ENCODE measurements at regions not wholly inside any gene's neighbourhood (a gene's known extent, or its start where the extent isn't known, plus 50 kb on each side); places are given as distances from the start of the nearest gene placed in this dataset.
"Not testable (repeated sequence)": the region's sequence is repeated elsewhere in the genome, so short reads cannot be mapped to it uniquely, and the experiment has no call there.

DNA sequence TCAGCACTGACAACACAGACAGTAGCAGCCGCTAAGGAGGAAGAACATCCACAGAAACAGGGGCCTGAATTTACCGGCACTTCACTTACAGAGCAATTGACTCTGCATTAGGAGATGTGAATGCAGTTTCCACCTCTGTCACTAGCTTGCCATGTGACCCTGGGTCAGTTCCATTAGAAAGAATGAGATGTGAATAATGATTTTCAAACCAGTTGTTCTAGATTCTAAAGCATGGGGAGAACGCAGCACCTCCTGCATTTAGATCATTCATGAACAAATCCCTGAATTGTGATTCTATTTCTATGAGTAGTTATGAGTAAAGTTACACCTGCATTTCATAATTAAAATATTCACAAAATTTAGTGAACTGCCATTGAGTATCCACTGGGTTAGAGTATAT, 197.3 kb upstream of the EXOC2 start:
- no peaks in the 10 kb centered on the region for H4K20me1 ChIP-seq (ENCODE audit: insufficient read depth, low read length)
- H2AFZ ChIP-seq (ENCODE audit: low read length), result no peak overlapping the region
- H3K4me2 ChIP-seq (ENCODE audit: low read depth, low read length), result no peak overlapping the region
- TF ChIP-seq, protein P1, sequence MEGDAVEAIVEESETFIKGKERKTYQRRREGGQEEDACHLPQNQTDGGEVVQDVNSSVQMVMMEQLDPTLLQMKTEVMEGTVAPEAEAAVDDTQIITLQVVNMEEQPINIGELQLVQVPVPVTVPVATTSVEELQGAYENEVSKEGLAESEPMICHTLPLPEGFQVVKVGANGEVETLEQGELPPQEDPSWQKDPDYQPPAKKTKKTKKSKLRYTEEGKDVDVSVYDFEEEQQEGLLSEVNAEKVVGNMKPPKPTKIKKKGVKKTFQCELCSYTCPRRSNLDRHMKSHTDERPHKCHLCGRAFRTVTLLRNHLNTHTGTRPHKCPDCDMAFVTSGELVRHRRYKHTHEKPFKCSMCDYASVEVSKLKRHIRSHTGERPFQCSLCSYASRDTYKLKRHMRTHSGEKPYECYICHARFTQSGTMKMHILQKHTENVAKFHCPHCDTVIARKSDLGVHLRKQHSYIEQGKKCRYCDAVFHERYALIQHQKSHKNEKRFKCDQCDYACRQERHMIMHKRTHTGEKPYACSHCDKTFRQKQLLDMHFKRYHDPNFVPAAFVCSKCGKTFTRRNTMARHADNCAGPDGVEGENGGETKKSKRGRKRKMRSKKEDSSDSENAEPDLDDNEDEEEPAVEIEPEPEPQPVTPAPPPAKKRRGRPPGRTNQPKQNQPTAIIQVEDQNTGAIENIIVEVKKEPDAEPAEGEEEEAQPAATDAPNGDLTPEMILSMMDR (IDR thresholded peaks at IDR 0.05; ENCODE audit: low read length), result no peak
- TF ChIP-seq EZH2phosphoT487 (IDR thresholded peaks at IDR 0.05; ENCODE audit: low read length), result no peak
- no peak for TF ChIP-seq EZH2 (optimal IDR thresholded peaks at IDR 0.05; ENCODE audit: low read depth, low read length)
- H3K4me3 ChIP-seq (ENCODE audit: low read length), result no peak overlapping the region
- H3K9me3 ChIP-seq (replicated peaks; ENCODE audit: insufficient read depth, low read length), result no peaks in the 10 kb centered on the region
- H3K27me3 ChIP-seq (replicated peaks; ENCODE audit: insufficient read depth, low read length), result no peaks in the 10 kb centered on the region
- H3K9me2 ChIP-seq (replicated peaks; ENCODE audit: insufficient read depth, low read length), result no peaks in the 10 kb centered on the region
- no peaks in the 10 kb centered on the region for H3K4me1 ChIP-seq (ENCODE audit: low read length)
- DNase-seq, result no peak
- no peaks in the 10 kb centered on the region for H3F3A ChIP-seq (ENCODE audit: insufficient read depth, low read length)
- H3K27ac ChIP-seq (ENCODE audit: low read length), result no peak overlapping the region
- no peaks in the 10 kb centered on the region for H3K79me2 ChIP-seq (ENCODE audit: low read length)
- H3K36me3 ChIP-seq (replicated peaks; ENCODE audit: insufficient read depth, low read length), result no peaks in the 10 kb centered on the region
- no peak overlapping the region for H3K9ac ChIP-seq (ENCODE audit: low read length)

DNA sequence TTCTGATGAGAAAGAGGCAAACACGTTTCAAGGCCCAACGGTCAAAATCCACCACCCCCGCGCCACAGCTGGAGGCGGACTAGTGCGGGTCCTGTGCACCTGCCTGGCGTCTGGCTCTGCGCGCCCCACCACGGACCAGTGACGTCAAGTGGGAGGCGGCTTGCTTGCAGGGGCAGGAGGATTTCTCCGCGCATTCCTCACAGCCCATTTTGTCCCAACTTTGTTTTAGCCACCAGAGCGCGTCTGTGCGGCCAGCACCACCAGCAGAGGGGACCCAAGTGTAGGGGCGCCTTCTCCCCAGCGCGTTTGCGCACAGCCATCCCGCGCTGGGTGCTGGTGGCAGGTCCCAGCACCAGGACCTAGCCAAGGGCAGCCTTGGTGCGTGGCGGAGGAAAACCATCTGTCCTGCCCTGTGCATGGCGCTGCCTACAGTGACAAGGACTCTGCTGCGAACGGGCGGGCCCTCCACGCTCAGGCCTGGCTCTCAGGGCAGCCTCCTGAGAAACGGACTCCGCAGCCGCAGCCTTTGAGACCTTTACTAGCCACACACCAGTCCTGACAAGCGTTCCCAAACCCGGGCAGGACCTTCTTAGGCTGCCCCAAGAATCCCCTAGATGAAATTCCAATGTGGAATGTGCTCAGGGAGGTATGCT, 194.8 kb upstream of the EXOC2 start:
- Histone ChIP-seq H3K27ac (ENCODE audit: low read length) (no peak overlapping the region), H2AFZ (ENCODE audit: low read length) (no peak overlapping the region), H3K9me3 (replicated peaks; ENCODE audit: insufficient read depth, low read length) (no peaks in the 10 kb centered on the region), H3K9ac (ENCODE audit: low read length) (no peak overlapping the region), H3K79me2 (ENCODE audit: low read length) (no peaks in the 10 kb centered on the region), H3F3A (ENCODE audit: insufficient read depth, low read length) (no peaks in the 10 kb centered on the region), H3K4me3 (ENCODE audit: low read length) (no peak overlapping the region), H3K36me3 (replicated peaks; ENCODE audit: insufficient read depth, low read length) (no peaks in the 10 kb centered on the region), H3K9me2 (replicated peaks; ENCODE audit: insufficient read depth, low read length) (no peaks in the 10 kb centered on the region), H3K4me2 (ENCODE audit: low read depth, low read length) (no peak overlapping the region), H3K27me3 (replicated peaks; ENCODE audit: insufficient read depth, low read length) (no peaks in the 10 kb centered on the region), H4K20me1 (ENCODE audit: insufficient read depth, low read length) (no peaks in the 10 kb centered on the region), H3K4me1 (ENCODE audit: low read length) (no peaks in the 10 kb centered on the region)
- TF ChIP-seq EZH2 (optimal IDR thresholded peaks at IDR 0.05; ENCODE audit: low read depth, low read length) (no peak), EZH2phosphoT487 (IDR thresholded peaks at IDR 0.05; ENCODE audit: low read length) (no peak)
- TF ChIP-seq, protein P1 (IDR thresholded peaks at IDR 0.05; ENCODE audit: low read length), result no peak
- no peak for DNase-seq

DNA sequence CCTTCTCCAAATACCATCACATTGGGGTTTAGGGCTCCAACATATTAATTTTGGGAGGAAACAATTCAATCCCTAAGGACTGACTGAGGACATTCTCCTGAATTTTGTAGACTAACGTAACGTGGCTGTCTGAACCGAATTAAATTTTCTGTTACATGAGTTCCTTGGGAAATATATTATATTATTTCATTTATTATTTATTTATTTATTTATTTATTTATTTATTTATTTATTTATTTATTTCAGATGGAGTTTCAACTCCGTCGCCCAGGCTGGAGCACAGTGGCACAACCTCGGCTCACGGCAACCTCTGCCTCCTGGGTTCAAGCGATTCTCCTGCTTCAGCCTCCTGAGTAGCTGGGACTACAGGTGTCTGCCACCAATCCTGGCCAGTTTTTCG, 193.2 kb upstream of the EXOC2 start:
- not testable (repeated sequence) for DNase-seq; H3K36me3 ChIP-seq (replicated peaks; ENCODE audit: insufficient read depth, low read length); H3K4me2 ChIP-seq (ENCODE audit: low read depth, low read length); H3K9me2 ChIP-seq (replicated peaks; ENCODE audit: insufficient read depth, low read length); H3K27me3 ChIP-seq (replicated peaks; ENCODE audit: insufficient read depth, low read length); H3K9ac ChIP-seq (ENCODE audit: low read length); H3K9me3 ChIP-seq (replicated peaks; ENCODE audit: insufficient read depth, low read length); H3K4me3 ChIP-seq (ENCODE audit: low read length); H3K79me2 ChIP-seq (ENCODE audit: low read length); H4K20me1 ChIP-seq (ENCODE audit: insufficient read depth, low read length); H3K27ac ChIP-seq (ENCODE audit: low read length); H2AFZ ChIP-seq (ENCODE audit: low read length); H3F3A ChIP-seq (ENCODE audit: insufficient read depth, low read length); H3K4me1 ChIP-seq (ENCODE audit: low read length)

DNA sequence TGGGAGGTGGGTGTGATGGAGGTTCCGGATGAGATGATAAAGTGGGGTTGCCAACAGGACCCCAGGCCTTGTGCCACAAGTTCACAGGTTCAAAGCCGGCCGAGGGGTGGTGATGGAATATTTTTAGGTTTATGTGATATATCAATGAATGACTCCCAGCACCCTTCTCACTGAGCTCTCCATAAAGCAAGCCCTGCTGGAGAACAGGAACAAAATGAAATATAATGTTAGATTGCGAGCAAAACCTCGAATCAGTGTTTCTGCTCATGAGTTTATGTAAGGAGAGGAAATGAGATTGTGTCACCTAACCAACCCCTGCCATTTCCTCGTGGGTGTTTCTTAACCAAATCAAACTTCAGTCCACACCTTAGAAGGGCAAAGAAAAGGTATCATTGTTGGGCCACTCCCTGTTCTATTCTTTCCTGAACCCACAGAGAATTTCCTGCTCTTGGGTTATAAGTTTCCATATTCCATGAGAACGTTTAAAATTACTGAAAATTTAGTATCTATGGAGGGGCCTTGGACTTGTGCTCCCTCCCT, 192.2 kb upstream of the EXOC2 start:
- H3K27me3 ChIP-seq (replicated peaks; ENCODE audit: insufficient read depth, low read length), result no peaks in the 10 kb centered on the region
- H3K9me3 ChIP-seq (replicated peaks; ENCODE audit: insufficient read depth, low read length), result no peaks in the 10 kb centered on the region
- no peak overlapping the region for H2AFZ ChIP-seq (ENCODE audit: low read length)
- no peak overlapping the region for H3K4me3 ChIP-seq (ENCODE audit: low read length)
- H3K36me3 ChIP-seq (replicated peaks; ENCODE audit: insufficient read depth, low read length), result no peaks in the 10 kb centered on the region
- TF ChIP-seq, protein P1 (IDR thresholded peaks at IDR 0.05; ENCODE audit: low read length), result no peak
- TF ChIP-seq EZH2 (optimal IDR thresholded peaks at IDR 0.05; ENCODE audit: low read depth, low read length), result no peak
- TF ChIP-seq EZH2phosphoT487 (IDR thresholded peaks at IDR 0.05; ENCODE audit: low read length), result no peak
- H3F3A ChIP-seq (ENCODE audit: insufficient read depth, low read length), result no peaks in the 10 kb centered on the region
- H3K4me1 ChIP-seq (ENCODE audit: low read length), result no peaks in the 10 kb centered on the region
- no peak for DNase-seq
- no peak overlapping the region for H3K27ac ChIP-seq (ENCODE audit: low read length)
- no peaks in the 10 kb centered on the region for H3K9me2 ChIP-seq (replicated peaks; ENCODE audit: insufficient read depth, low read length)
- H3K79me2 ChIP-seq (ENCODE audit: low read length), result no peaks in the 10 kb centered on the region
- no peak overlapping the region for H3K4me2 ChIP-seq (ENCODE audit: low read depth, low read length)
- no peak overlapping the region for H3K9ac ChIP-seq (ENCODE audit: low read length)
- H4K20me1 ChIP-seq (ENCODE audit: insufficient read depth, low read length), result no peaks in the 10 kb centered on the region

Data from MM.1S (cell line).